ENCODE measurements at regions not wholly inside any gene's neighbourhood (a gene's known extent, or its start where the extent isn't known, plus 50 kb on each side); places are given as distances from the start of the nearest gene placed in this dataset.

- Mint-ChIP-seq H3K4me1 (ENCODE audit: unreplicated experiment) (peaks cover 16% of the 10 kb centered on the region), H3K27me3 (ENCODE audit: unreplicated experiment) (peaks cover 7% of the 10 kb centered on the region), H3K4me3 (ENCODE audit: unreplicated experiment) (no peak overlapping the region), H3K27ac (ENCODE audit: unreplicated experiment) (no peak overlapping the region), H3K36me3 (ENCODE audit: low read depth, unreplicated experiment) (peaks cover 3% of the 10 kb centered on the region), H3K9me3 (ENCODE audit: unreplicated experiment) (no peaks in the 10 kb centered on the region)
- no peak for DNase-seq (ENCODE audit: low spot score)
- TF ChIP-seq, protein P1, sequence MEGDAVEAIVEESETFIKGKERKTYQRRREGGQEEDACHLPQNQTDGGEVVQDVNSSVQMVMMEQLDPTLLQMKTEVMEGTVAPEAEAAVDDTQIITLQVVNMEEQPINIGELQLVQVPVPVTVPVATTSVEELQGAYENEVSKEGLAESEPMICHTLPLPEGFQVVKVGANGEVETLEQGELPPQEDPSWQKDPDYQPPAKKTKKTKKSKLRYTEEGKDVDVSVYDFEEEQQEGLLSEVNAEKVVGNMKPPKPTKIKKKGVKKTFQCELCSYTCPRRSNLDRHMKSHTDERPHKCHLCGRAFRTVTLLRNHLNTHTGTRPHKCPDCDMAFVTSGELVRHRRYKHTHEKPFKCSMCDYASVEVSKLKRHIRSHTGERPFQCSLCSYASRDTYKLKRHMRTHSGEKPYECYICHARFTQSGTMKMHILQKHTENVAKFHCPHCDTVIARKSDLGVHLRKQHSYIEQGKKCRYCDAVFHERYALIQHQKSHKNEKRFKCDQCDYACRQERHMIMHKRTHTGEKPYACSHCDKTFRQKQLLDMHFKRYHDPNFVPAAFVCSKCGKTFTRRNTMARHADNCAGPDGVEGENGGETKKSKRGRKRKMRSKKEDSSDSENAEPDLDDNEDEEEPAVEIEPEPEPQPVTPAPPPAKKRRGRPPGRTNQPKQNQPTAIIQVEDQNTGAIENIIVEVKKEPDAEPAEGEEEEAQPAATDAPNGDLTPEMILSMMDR (IDR thresholded peaks at IDR 0.05; ENCODE audit: unreplicated experiment), result no peak
Measured at GRCh38 chr1:244236101-244236500, 185.0 kb downstream of the ZBTB18 start.

GRCh38 chr1:244236721-244237120 is 185.6 kb downstream of the ZBTB18 start:
- Mint-ChIP-seq H3K4me3 (ENCODE audit: unreplicated experiment) (no peak overlapping the region), H3K36me3 (ENCODE audit: low read depth, unreplicated experiment) (peaks cover 3% of the 10 kb centered on the region), H3K27ac (ENCODE audit: unreplicated experiment) (no peak overlapping the region), H3K4me1 (ENCODE audit: unreplicated experiment) (peaks cover 16% of the 10 kb centered on the region), H3K27me3 (ENCODE audit: unreplicated experiment) (peaks cover 7% of the 10 kb centered on the region), H3K9me3 (ENCODE audit: unreplicated experiment) (no peaks in the 10 kb centered on the region)
- TF ChIP-seq, protein P1 (IDR thresholded peaks at IDR 0.05; ENCODE audit: unreplicated experiment), result no peak
- DNase-seq (ENCODE audit: low spot score), result no peak

DNA sequence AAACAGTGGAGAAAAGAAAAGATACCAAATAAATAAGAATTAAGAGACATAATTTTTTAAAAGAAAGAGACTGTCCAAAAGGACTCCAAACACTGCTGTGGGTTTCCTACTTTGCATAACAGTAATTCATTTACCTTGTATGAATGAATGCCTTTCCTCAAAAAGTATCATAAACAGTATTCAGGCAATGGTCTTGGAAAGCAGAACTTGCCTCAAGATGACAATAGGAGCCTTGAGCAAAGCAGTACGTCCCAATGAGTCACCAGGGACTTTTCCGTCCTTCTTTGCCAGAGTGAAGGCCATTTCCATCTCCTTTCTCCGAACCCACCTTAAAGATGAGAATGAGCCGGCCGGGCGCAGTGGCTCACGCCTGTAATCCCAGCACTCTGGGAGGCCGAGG is 186.4 kb downstream of the ZBTB18 start:
- H3K27me3 Mint-ChIP-seq (ENCODE audit: unreplicated experiment), result peaks cover 5% of the 10 kb centered on the region
- TF ChIP-seq, protein P1 (IDR thresholded peaks at IDR 0.05; ENCODE audit: unreplicated experiment), result no peak
- H3K4me3 Mint-ChIP-seq (ENCODE audit: unreplicated experiment), result no peak overlapping the region
- H3K36me3 Mint-ChIP-seq (ENCODE audit: low read depth, unreplicated experiment), result peaks cover 3% of the 10 kb centered on the region
- H3K27ac Mint-ChIP-seq (ENCODE audit: unreplicated experiment), result peak overlapping the region; percentile 36
- H3K9me3 Mint-ChIP-seq (ENCODE audit: unreplicated experiment), result no peaks in the 10 kb centered on the region
- no peak for DNase-seq (ENCODE audit: low spot score)
- peaks cover 17% of the 10 kb centered on the region for H3K4me1 Mint-ChIP-seq (ENCODE audit: unreplicated experiment)

GRCh38 chr1:244239261-244239770 is 188.2 kb downstream of the ZBTB18 start:
- TF ChIP-seq, protein P1 (IDR thresholded peaks at IDR 0.05; ENCODE audit: unreplicated experiment), result no peak
- Mint-ChIP-seq H3K27me3 (ENCODE audit: unreplicated experiment) (peaks cover 3% of the 10 kb centered on the region), H3K27ac (ENCODE audit: unreplicated experiment) (no peak overlapping the region), H3K4me1 (ENCODE audit: unreplicated experiment) (peaks cover 13% of the 10 kb centered on the region), H3K36me3 (ENCODE audit: low read depth, unreplicated experiment) (peaks cover 3% of the 10 kb centered on the region), H3K4me3 (ENCODE audit: unreplicated experiment) (no peak overlapping the region), H3K9me3 (ENCODE audit: unreplicated experiment) (no peaks in the 10 kb centered on the region)
- DNase-seq (ENCODE audit: low spot score), result no peak

DNA sequence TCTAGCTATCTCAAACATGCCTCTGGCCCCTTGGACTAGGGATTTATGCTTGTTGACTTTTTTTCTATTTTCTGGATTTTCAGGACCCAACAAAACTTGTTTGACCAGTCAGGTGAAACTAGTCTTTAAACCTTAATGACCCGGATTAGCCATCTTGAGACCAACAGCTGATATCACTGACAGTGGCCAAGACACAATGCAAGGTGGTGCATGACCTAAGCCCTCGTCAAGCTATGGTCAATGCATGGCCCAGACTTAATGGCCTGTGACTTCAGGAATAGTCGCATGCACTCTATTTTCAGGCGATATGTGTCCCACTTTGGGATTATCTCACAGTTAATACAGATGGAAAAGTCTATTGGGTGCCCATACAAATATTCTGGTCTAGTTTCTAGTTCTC is 190.4 kb downstream of the ZBTB18 start:
- H3K36me3 Mint-ChIP-seq (ENCODE audit: low read depth, unreplicated experiment), result peaks cover 3% of the 10 kb centered on the region
- peaks cover 2% of the 10 kb centered on the region for H3K27me3 Mint-ChIP-seq (ENCODE audit: unreplicated experiment)
- H3K27ac Mint-ChIP-seq (ENCODE audit: unreplicated experiment), result no peak overlapping the region
- no peaks in the 10 kb centered on the region for H3K9me3 Mint-ChIP-seq (ENCODE audit: unreplicated experiment)
- no peak overlapping the region for H3K4me3 Mint-ChIP-seq (ENCODE audit: unreplicated experiment)
- DNase-seq (ENCODE audit: low spot score), result no peak
- TF ChIP-seq, protein P1 (IDR thresholded peaks at IDR 0.05; ENCODE audit: unreplicated experiment), result no peak
- peaks cover 10% of the 10 kb centered on the region for H3K4me1 Mint-ChIP-seq (ENCODE audit: unreplicated experiment)

All from endothelial cell (in vitro differentiated cells).